NCI-H69 (cell line): ENCODE measurements at regions not wholly inside any gene's neighbourhood (a gene's known extent, or its start where the extent isn't known, plus 50 kb on each side); places are given as distances from the start of the nearest gene placed in this dataset.
A peak's percentile ranks its signal among the peaks of the same experiment; 100 is the strongest.
"Not testable (repeated sequence)": the region's sequence is repeated elsewhere in the genome, so short reads cannot be mapped to it uniquely, and the experiment has no call there.

ENCODE experiments used
- DNase-seq: peaks from one replicate; lab custom pipeline; 2025; lab: John Stamatoyannopoulos, UW

GRCh38 chr11:13614918-13615317 lies 53.5 kb upstream of the FAR1 start:
- not testable (repeated sequence) for DNase-seq

- no peak for DNase-seq
These were observed 59.8 kb upstream of the FAR1 start for GRCh38 chr11:13608656-13609055.

GRCh38 chr11:13606701-13607100 lies 61.8 kb upstream of the FAR1 start:
- no peak for DNase-seq

GRCh38 chr11:13603661-13604060 lies 64.8 kb upstream of the FAR1 start:
- no peak for DNase-seq

GRCh38 chr11:13602844-13603243 lies 65.6 kb upstream of the FAR1 start:
- DNase-seq, result no peak

- peak; percentile 23 for DNase-seq
These were observed 71.7 kb upstream of the FAR1 start for GRCh38 chr11:13596611-13597326.

- no peak for DNase-seq
These were observed 73.3 kb upstream of the FAR1 start for GRCh38 chr11:13595166-13595565.

- DNase-seq, result no peak
These were observed 74.4 kb upstream of the FAR1 start for GRCh38 chr11:13594044-13594443.

GRCh38 chr11:13578514-13579140 lies 82.8 kb upstream of the PTH start:
- DNase-seq, result no peak

- no peak for DNase-seq
These were observed 82.1 kb upstream of the PTH start for GRCh38 chr11:13577881-13578280.

GRCh38 chr11:13576995-13577394 lies 81.2 kb upstream of the PTH start:
- no peak for DNase-seq

- not testable (repeated sequence) for DNase-seq
These were observed 79.6 kb upstream of the PTH start for GRCh38 chr11:13575385-13575784.

GRCh38 chr11:13567551-13567950 lies 71.8 kb upstream of the PTH start:
- DNase-seq, result no peak

- no peak for DNase-seq
These were observed 66.1 kb upstream of the PTH start for GRCh38 chr11:13561860-13562259.

GRCh38 chr11:13560341-13560740 lies 64.5 kb upstream of the PTH start:
- peak; percentile 81 for DNase-seq

GRCh38 chr11:13552784-13553183 lies 57.0 kb upstream of the PTH start:
- DNase-seq, result no peak

- DNase-seq, result no peak
These were observed 56.0 kb upstream of the PTH start for GRCh38 chr11:13551834-13552233.

- DNase-seq, result no peak
These were observed 55.0 kb upstream of the PTH start for GRCh38 chr11:13550761-13551160.

- DNase-seq, result not testable (repeated sequence)
These were observed 50.3 kb upstream of the PTH start for GRCh38 chr11:13546092-13546491.
